HepG2 (cell line): ENCODE measurements at regions not wholly inside any gene's neighbourhood (a gene's known extent, or its start where the extent isn't known, plus 50 kb on each side); places are given as distances from the start of the nearest gene placed in this dataset.

Source experiments
- ATAC-seq: fragments of 200-7000 bp; cut with Tn5 transposase; 3 replicates; pipeline ENCODE4 v1.9.1; 2020; ENCODE audit warnings: mild to moderate bottlenecking, moderate library complexity
- BruUV-seq: library from RNA; stranded (reverse); fragments of 400-500 nt; replicated peaks from 2 replicates; lab custom pipeline; 2021; lab: Mats Ljungman, UMichigan
- CTCF ChIA-PET: fragments of 300-600 bp; formaldehyde crosslinking; extraction: SDS; loops from one replicate; lab custom pipeline; 2021; ENCODE audit warnings: low total read pairs, inconsistent platforms, low intra/inter-chr PET ratio; lab: Yijun Ruan, JAX
- POLR2A ChIA-PET: fragments of 350-600 bp; sonication (Branson Sonifier 250); formaldehyde crosslinking; loops from one replicate; lab custom pipeline; 2020; ENCODE audit warnings: antibody characterized with exemption, inconsistent platforms; lab: Yijun Ruan, JAX
- DNase-seq: peaks from one replicate; pipeline ENCODE4 v3.0.0-alpha.2; 2015; ENCODE audit warnings: low spot score
- FAIRE-seq: peaks from 3 replicates; lab custom pipeline; 2011; peaks lifted over from hg19 to GRCh38; lab: Jason Lieb, UNC
- H2AFZ ChIP-seq: one replicate; pipeline ENCODE4 v1.6.1; 2011; ENCODE audit warnings: low read length, inconsistent platforms
- H3K27ac ChIP-seq: fragments of 300-600 bp; 3 replicates; pipeline ENCODE4 v1.8.0; 2011; ENCODE audit warnings: mixed run types, mild to moderate bottlenecking, mixed read lengths, low read length, inconsistent platforms; ENCODE audit not compliant: insufficient read depth; ENCODE audit errors: extremely low read length
- H3K27me3 ChIP-seq, 2 experiments: fragments of 200-600 bp in 1 of 2; 2 replicates in 1 of 2; 3 replicates in 1 of 2; pipeline versions ENCODE4 v1.6.0 to v1.8.0; 2011; ENCODE audit warnings: low read length in 2 of 2, mild to moderate bottlenecking in 2 of 2, moderate library complexity in 2 of 2, inconsistent platforms in 1 of 2; ENCODE audit not compliant: insufficient read depth in 2 of 2, control insufficient read depth in 1 of 2
- H3K36me3 ChIP-seq, 2 experiments: fragments of 200-600 bp in 1 of 2; replicated peaks in 1 of 2; 2 replicates in 1 of 2; 3 replicates in 1 of 2; pipeline versions ENCODE4 v1.5.1 to v1.8.0; 2011; ENCODE audit warnings: low read length in 2 of 2, inconsistent platforms in 1 of 2; ENCODE audit not compliant: insufficient read depth in 2 of 2, control insufficient read depth in 1 of 2
- H3K4me1 ChIP-seq: 2 replicates; pipeline ENCODE4 v1.5.1; 2012; ENCODE audit warnings: low read length, inconsistent platforms; ENCODE audit not compliant: insufficient read depth
- H3K4me2 ChIP-seq: 2 replicates; pipeline ENCODE4 v1.6.0; 2011; ENCODE audit warnings: low read depth, low read length, inconsistent platforms
- H3K4me3 ChIP-seq, 3 experiments: fragments of 200-600 bp in 1 of 3; sonication (generic), shearing (Covaris generic) in 1 of 3; replicated peaks in 1 of 3; 2 replicates each; pipeline ENCODE4 v1.5.1; 2011 to 2016; ENCODE audit warnings: low read length in 3 of 3, inconsistent platforms in 2 of 3, low read depth in 2 of 3, mild to moderate bottlenecking in 2 of 3, control low read depth in 1 of 3, mixed read lengths in 1 of 3; ENCODE audit not compliant: insufficient read depth in 1 of 3
- H3K79me2 ChIP-seq: one replicate; pipeline ENCODE4 v1.6.1; 2011; ENCODE audit warnings: low read length, inconsistent platforms; ENCODE audit not compliant: insufficient read depth
- H3K9ac ChIP-seq: 2 replicates; pipeline ENCODE4 v1.6.0; 2011; ENCODE audit warnings: mild to moderate bottlenecking, low read depth, low read length, inconsistent platforms; ENCODE audit not compliant: insufficient read depth
- H3K9me3 ChIP-seq: 2 replicates; pipeline ENCODE4 v1.5.1; 2012; ENCODE audit warnings: mild to moderate bottlenecking, low read length
- H4K20me1 ChIP-seq: 2 replicates; pipeline ENCODE4 v1.6.0; 2011; ENCODE audit warnings: inconsistent platforms, mild to moderate bottlenecking, low read length, moderate library complexity; ENCODE audit not compliant: insufficient read depth
- AFF4 ChIP-seq: sonication (generic); formaldehyde crosslinking; IDR thresholded peaks from 2 replicates; pipeline ENCODE4 v1.4.0; 2020; ENCODE audit warnings: missing genetic modification reagents
- JUND ChIP-seq: sonication (generic); formaldehyde crosslinking; IDR thresholded peaks from 2 replicates; pipeline ENCODE4 v1.8.0; 2022; ENCODE audit warnings: mild to moderate bottlenecking, missing genetic modification reagents
- SYNCRIP ChIP-seq: fragments of 200-400 bp; formaldehyde crosslinking; IDR thresholded peaks from 2 replicates; pipeline ENCODE4 v1.6.1; 2018; ENCODE audit warnings: mild to moderate bottlenecking, low read depth, low read length; ENCODE audit not compliant: insufficient read depth
- TFDP1 ChIP-seq: IDR thresholded peaks from 2 replicates; pipeline ENCODE4 v1.6.1; 2016; ENCODE audit warnings: missing compliant biosample characterization, missing genetic modification reagents, borderline replicate concordance
- ZNF251 ChIP-seq: sonication (generic); formaldehyde crosslinking; IDR thresholded peaks from 2 replicates; pipeline ENCODE4 v1.9.0; 2021; ENCODE audit warnings: mild to moderate bottlenecking, missing genetic modification reagents
- ZNF589 ChIP-seq: sonication (generic); formaldehyde crosslinking; conservative IDR thresholded peaks from 2 replicates; pipeline ENCODE4 v1.8.0; 2022; ENCODE audit warnings: mild to moderate bottlenecking, moderate library complexity, missing genetic modification reagents
- ZNF75D ChIP-seq: sonication (generic); formaldehyde crosslinking; IDR thresholded peaks from 2 replicates; pipeline ENCODE4 v1.8.1; 2023; ENCODE audit warnings: missing genetic modification reagents, mild to moderate bottlenecking, borderline replicate concordance
- whole genome bisulfite sequencing: methylation state at CpG from one replicate; pipeline ENCODE4 v1.1.6; 2017; ENCODE audit warnings: low lambda C conversion rate; 5-methylcytosine and 5-hydroxymethylcytosine counted together
- in situ Hi-C: cut with HindIII; loops from 2 replicates; pipeline ENCODE4 v1.10.0; 2017; ENCODE audit warnings: low pct_unique_long_range_greater_than_20kb; ENCODE audit not compliant: extremely low pct_ligation_motif_present
- intact Hi-C: fragments of 100-400 bp; cut with micrococcal nuclease; formaldehyde crosslinking; loops from one replicate; pipeline ENCODE4 v1.10.0; 2022; ENCODE audit not compliant: unreplicated experiment
- TF ChIP-seq, protein P1 (sequence below): fragments of 450-650 bp; IDR thresholded peaks from 2 replicates; pipeline ENCODE4 v1.6.1; 2017; ENCODE audit warnings: mild to moderate bottlenecking
- TF ChIP-seq, protein P2 (sequence below): sonication (generic); formaldehyde crosslinking; conservative IDR thresholded peaks from 2 replicates; pipeline ENCODE4 v1.4.0; 2020; ENCODE audit warnings: missing genetic modification reagents
- TF ChIP-seq, protein P3 (sequence below): sonication (generic); formaldehyde crosslinking; IDR thresholded peaks from 2 replicates; pipeline ENCODE4 v1.5.0; 2020; ENCODE audit warnings: mild to moderate bottlenecking, missing genetic modification reagents

GRCh38 chr12:77406219-77406905 lies 341.0 kb upstream of the E2F7 start:
- H3K79me2 ChIP-seq: no peaks in the 10 kb centered on the region
- BruUV-seq: no TSS peak
- H2AFZ ChIP-seq: no peak overlapping the region
- H3K4me3 ChIP-seq: no peak overlapping the region
- 9% methylated on average over 4 of the region's 4 CpGs for WGBS
- TF ChIP-seq JUND (no peak), ZNF251 (CRISPR knock-in tag) (no peak), ZNF589 (no peak), AFF4 (CRISPR knock-in tag) (no peak), SYNCRIP (no peak), TFDP1 (CRISPR knock-in tag) (no peak), ZNF75D (CRISPR knock-in tag) (no peak)
- TF ChIP-seq, protein P1, sequence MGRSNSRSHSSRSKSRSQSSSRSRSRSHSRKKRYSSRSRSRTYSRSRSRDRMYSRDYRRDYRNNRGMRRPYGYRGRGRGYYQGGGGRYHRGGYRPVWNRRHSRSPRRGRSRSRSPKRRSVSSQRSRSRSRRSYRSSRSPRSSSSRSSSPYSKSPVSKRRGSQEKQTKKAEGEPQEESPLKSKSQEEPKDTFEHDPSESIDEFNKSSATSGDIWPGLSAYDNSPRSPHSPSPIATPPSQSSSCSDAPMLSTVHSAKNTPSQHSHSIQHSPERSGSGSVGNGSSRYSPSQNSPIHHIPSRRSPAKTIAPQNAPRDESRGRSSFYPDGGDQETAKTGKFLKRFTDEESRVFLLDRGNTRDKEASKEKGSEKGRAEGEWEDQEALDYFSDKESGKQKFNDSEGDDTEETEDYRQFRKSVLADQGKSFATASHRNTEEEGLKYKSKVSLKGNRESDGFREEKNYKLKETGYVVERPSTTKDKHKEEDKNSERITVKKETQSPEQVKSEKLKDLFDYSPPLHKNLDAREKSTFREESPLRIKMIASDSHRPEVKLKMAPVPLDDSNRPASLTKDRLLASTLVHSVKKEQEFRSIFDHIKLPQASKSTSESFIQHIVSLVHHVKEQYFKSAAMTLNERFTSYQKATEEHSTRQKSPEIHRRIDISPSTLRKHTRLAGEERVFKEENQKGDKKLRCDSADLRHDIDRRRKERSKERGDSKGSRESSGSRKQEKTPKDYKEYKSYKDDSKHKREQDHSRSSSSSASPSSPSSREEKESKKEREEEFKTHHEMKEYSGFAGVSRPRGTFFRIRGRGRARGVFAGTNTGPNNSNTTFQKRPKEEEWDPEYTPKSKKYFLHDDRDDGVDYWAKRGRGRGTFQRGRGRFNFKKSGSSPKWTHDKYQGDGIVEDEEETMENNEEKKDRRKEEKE: no peak
- TF ChIP-seq, protein P2, sequence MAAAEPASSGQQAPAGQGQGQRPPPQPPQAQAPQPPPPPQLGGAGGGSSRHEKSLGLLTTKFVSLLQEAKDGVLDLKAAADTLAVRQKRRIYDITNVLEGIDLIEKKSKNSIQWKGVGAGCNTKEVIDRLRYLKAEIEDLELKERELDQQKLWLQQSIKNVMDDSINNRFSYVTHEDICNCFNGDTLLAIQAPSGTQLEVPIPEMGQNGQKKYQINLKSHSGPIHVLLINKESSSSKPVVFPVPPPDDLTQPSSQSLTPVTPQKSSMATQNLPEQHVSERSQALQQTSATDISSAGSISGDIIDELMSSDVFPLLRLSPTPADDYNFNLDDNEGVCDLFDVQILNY (CRISPR knock-in tag): no peak
- TF ChIP-seq, protein P3, sequence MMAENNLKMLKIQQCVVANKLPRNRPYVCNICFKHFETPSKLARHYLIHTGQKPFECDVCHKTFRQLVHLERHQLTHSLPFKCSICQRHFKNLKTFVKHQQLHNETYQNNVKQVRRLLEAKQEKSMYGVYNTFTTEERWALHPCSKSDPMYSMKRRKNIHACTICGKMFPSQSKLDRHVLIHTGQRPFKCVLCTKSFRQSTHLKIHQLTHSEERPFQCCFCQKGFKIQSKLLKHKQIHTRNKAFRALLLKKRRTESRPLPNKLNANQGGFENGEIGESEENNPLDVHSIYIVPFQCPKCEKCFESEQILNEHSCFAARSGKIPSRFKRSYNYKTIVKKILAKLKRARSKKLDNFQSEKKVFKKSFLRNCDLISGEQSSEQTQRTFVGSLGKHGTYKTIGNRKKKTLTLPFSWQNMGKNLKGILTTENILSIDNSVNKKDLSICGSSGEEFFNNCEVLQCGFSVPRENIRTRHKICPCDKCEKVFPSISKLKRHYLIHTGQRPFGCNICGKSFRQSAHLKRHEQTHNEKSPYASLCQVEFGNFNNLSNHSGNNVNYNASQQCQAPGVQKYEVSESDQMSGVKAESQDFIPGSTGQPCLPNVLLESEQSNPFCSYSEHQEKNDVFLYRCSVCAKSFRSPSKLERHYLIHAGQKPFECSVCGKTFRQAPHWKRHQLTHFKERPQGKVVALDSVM (CRISPR knock-in tag): no peak
- TF ChIP-seq, all 625 proteins: peak for 0
- no peak for DNase-seq
- CTCF ChIA-PET: no interaction called here
- no peak for ATAC-seq
- H3K36me3 ChIP-seq: no peaks in the 10 kb centered on the region
- no peak overlapping the region for H3K27ac ChIP-seq
- H3K9ac ChIP-seq: no peak overlapping the region
- no peaks in the 10 kb centered on the region for H3K9me3 ChIP-seq
- no peaks in the 10 kb centered on the region for H3K27me3 ChIP-seq
- FAIRE-seq: no peak
- in situ Hi-C loops (no loop called here), intact Hi-C loops (no loop called here)
- H3K4me2 ChIP-seq: no peak overlapping the region
- H3K4me1 ChIP-seq: no peaks in the 10 kb centered on the region
- no peaks in the 10 kb centered on the region for H4K20me1 ChIP-seq
- POLR2A ChIA-PET: no interaction called here
